HG03378 (cell line): ENCODE measurements at regions not wholly inside any gene's neighbourhood (a gene's known extent, or its start where the extent isn't known, plus 50 kb on each side); places are given as distances from the start of the nearest gene placed in this dataset.

Experiments
- ATAC-seq: cut with Tn5 transposase; IDR thresholded peaks from one replicate; pipeline ENCODE4 v1.9.1; 2021; ENCODE audit warnings: mild to moderate bottlenecking, moderate library complexity; ENCODE audit not compliant: unreplicated experiment

DNA sequence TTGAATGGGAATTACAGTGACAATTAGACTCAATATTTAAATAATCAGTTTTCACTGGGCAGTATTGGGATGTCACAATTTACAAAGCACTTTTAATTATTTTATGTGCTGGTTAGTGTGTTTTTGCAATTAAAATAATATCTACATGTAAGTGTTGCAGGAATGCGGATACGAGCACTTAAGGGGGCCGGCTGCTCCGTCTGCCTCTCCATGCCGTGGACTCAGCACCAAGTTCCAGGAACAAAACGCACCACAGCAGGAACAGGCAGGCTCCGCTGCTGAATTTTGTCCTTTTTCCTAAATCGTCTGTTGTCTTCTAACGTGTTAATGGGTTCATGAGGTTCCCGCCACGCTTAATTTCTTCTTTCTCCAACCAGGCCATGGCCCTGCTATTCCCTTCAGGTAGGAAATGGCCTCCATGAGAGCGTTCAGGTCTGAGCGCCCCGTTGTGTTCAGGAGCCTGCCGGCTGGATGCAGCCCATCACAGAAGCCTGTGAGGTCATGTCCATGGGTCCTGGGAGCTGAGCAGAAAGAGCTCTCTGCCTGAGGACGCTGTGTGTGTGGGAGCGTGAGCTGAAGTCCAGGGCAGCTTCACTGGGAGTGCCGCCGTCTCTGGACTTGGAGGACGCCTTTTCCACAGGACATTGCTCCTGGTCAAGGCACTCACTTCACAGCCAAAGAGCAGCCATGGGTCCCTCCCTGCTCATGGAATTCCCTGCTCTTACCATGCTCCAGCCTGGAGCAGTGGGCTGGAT is 730.3 kb downstream of the BRD1 start:
- ATAC-seq = no peak

- ATAC-seq = no peak
Measured at GRCh38 chr22:49096476-49096875, 731.2 kb downstream of the BRD1 start.

DNA sequence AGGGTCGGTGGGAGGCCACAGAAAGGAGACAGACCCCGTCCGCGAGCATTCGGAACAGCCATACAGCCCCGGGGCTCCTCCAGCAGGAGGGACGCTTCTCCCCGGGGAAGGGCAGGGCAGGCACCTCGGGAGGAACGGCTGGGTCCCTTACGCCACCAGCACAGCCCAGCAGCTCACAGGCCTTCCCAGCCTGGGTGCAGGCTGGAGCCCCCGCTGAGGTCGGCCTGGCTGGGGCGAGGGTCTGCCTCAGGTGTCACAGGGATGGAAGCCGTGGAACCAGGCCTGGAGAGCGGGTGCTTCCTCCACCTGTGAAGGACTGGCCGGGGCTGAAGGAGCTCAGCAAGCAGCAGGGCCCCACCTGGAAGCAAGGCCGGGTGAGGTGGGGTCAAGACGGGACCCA is 732.3 kb downstream of the BRD1 start:
- ATAC-seq = no peak

DNA sequence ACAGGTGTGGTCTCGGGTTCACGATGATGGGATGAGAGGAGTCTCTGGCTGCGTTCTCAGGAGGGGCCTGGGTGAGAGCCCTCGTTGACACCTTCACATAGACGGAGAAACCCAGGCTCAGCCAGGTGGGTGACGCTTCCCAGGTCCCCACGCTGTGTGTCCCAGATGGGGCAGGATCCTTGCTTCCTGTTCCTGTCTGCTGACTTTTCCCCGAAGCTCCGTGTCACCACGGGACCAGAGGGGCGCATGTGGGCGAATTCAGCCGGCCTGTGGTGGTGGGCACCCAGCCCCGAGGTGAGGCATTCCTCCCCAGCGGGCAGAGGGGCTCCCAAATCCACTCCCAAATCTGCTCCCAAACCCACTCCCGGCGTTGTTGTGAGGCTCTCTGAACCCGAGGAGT is 732.8 kb downstream of the BRD1 start:
- ATAC-seq = no peak

DNA sequence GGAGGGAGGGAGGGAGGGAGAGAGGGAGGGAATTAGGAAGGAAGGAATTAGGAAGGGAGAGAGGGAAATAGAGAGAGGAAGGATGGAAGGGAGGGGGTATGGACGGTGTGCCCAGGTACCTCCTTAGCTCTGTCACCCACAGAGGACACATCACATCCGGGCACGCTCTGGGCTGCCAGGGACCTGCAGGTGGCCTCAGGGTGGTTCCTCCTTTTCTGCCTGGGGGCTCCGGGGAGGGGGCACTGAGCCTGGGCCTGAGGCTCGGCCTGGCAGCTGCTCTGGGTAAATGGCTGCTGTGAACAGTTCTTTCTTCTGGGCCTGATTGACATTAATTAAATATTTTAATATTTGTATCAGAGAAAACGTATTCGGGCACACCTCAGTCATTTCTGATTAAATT is 733.5 kb downstream of the BRD1 start:
- ATAC-seq = no peak

DNA sequence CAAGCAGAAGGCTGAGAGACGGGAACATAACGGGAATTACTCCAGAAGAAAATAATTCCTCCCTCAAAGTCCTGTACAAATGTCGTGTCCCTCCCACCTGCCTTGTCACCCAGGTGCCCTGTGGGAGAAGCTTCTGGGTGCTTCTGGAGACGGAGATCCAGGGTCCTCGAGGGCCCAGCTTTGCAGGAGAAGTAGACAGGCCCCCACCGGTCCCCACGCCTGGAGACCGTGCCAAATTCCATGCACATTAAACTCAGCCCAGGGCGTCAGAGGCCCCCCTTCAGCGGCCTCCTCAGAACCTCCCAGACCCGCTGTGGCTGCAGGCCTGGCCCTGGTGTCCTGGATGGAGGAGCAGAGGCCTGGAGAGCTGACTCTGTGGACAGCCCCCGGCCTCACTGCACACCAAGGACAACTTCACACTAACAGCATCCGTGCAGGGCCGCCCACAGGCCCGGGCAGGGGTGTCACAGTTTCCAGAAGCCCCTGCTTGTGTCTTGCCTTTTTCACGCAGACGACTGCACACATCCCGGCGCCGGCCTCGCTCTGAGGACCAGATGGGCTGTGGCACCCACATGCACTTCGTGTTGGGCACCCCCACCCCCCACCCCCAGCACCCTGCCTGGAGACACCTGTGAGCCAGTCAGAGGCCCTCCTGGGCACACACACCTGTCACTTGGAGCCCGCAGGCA is 734.3 kb downstream of the BRD1 start:
- ATAC-seq = no peak

DNA sequence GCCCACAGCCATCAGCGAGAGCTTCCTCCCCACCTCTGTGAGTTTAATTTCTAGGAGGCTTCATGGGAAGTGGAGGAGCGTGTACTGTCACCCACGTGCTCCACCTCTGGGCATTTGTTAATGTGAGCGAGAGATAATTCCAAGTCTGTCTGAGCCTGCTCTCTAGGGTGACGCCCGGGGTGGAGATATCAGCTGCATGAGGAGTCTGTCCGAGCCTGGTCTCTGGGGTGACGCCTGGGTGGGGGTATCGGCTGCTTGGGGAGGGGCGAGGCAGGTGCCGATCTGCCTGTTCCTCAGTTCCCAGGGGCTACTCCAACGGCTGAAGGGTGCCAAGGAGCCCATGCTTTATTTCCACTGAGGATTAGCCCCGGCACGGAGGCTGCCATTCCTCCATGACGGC is 735.0 kb downstream of the BRD1 start:
- no peak for ATAC-seq

DNA sequence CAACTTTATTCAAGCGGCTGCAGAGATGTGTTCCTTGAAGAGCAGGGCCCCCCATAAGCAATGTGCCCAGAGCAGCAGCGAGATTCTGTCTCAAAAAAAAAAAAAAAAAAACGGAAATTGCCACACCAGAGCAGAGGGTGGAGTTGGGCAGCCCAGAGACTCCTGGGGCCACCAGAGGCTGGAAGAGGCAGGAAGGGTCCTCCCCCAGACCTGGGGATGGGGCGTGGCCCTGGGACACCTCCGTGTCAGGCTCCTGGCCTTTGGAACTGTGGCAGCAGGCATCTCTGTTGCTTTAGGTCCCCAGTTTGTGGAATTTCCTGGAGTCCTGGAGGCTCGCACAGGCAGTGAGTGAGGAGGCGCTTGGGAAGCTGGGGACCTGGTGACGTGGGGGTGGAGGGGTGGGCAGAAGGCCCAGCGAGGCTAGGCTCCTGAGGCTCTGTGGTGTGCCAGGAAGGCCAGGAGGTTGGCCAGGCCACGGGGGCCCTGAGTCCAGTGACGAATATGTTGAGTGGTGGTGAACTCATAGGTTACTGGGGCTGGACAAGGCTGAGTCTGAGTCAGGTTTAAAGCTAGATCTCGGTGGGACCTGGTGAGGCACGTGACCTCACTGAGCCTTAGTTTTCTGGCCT is 735.6 kb downstream of the BRD1 start:
- no peak for ATAC-seq

DNA sequence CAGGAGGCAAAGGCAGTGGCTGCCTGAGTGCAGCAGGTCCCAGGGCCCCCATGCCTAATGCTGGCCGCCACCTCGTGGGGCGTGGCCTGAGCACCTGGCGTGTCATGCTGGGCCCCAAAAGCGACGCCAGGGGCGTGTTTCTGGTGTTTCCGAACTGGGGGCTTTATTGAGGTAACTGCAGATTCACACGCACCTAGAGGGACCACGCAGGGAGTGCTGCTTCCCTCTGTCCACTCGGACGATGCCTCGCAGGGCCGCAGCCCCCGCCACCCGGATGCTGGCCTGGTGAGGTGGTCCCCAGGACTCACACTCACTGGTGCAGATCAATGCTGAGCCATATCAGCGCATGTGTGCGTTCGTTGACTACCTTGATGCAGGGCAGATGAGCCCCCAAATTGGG is 736.2 kb downstream of the BRD1 start:
- ATAC-seq = no peak

DNA sequence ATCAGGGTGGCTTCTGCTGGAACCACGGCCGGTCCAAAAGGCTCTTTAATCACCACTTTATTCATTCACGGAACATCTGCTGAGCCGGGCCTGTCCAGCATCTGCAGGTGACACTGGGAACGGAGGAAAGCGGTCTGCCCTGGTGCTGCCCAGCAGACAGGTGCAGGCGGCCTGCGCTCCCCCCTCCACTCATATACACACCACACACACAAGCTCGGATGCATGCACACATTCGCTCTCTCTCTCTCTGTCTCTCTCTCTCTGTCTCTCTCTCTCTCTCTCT is 736.9 kb downstream of the BRD1 start:
- no peak for ATAC-seq

DNA sequence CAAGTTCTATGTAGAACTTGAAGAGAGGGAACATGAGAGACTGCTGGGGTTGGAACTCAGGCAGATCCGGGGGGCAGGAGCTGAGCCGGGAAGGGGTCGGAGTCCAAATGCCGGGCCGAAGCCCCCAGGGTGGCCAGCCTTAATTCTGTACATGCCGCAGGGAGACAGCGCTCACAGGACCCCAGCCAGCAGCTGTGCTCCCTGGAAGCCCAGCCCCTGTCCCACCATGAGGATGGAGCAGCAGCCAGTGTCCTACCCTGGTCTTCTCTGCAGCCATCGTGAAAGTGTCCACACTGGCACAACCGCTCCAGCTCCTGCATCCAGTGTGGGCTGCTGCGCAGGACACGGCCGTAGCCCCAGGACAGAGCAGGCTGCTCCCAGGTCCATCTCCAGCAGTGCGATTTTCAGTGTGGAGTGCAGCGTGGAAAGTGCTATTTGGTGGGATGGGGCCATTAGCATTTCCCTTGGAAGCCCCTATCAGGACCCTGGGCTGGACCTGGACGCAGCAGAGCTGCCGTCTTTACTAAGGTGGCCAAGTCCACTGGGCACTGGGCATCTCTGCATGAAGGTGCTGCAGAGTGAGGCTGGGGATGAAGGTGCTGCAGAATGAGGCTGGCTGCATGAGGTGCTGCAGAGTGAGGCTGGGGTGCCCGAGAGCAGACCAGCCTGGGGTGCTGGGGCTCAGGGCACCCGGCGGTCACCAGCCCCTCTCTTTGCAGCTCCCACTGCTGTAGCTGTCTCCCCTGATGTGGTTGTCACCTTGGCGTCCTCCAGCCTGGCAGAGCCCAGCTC is 737.4 kb downstream of the BRD1 start:
- ATAC-seq = no peak

GRCh38 chr22:49088801-49089791 is 738.6 kb downstream of the BRD1 start:
- ATAC-seq = no peak

DNA sequence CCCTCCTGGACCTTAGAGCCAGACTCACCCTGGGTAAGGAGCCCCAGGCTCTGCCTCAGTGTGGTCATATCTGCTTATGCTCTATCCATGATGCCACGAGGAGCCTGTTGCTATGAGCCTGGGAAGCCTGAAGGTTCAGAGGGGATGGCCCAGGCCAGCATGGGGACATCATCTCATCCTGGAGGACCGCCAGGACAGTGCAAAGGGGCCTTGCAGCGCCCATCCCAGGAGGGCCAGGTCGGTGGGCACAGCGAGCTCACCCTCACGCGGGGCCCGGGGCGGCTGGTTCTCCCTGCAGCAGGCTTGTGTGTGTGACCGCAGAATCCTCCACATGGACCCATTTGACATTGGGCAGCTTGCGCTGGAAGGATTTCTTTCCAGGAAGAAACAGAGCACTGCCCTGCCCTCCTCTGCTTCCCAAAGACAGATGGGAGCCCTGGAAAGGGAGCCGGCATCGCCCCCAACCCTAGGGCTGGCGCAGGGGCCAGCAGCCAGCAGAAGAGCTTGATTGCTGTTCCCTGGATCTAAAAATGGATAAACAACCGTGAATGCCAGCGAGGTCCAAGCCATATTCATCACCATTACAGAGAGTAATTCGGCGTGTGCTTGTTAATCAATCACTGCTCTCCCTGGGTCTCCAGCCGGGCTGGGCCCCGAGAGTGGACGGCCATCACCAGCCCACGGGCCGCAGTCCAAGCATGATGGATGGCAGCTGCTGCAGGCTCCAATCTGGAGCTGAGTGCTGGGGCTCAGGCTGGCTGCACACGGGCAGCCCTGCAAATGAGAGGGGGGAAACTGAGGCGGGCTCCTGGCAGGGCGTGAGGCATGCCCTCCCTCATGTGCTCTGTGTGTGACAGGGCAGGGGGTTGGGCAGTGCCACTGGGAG is 739.7 kb downstream of the BRD1 start:
- ATAC-seq = no peak

- ATAC-seq = no peak
Measured at GRCh38 chr22:49087198-49087597, 740.5 kb downstream of the BRD1 start.

- no peak for ATAC-seq
Measured at GRCh38 chr22:49086606-49087157, 741.0 kb downstream of the BRD1 start.

DNA sequence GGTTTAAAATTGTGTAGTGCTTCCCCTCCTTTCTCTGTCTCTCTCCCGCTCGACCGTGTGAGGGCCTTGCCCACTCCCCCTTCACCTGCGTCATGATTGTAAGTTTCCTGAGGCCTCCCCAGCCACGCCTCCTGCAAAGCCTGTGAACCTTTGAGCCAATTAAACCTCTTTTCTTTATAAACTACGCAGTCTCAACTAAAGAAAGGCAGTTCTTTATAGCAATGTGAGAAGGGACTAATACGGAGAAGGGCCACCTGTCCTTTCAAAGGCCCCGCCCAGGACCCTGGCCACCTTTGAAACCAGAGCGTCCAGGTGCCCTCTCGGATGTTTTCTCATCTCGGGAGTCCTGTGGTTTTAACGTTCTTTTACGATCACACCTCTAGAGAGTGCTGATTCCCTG is 741.5 kb downstream of the BRD1 start:
- no peak for ATAC-seq

GRCh38 chr22:49084206-49084605 is 743.5 kb downstream of the BRD1 start:
- no peak for ATAC-seq

DNA sequence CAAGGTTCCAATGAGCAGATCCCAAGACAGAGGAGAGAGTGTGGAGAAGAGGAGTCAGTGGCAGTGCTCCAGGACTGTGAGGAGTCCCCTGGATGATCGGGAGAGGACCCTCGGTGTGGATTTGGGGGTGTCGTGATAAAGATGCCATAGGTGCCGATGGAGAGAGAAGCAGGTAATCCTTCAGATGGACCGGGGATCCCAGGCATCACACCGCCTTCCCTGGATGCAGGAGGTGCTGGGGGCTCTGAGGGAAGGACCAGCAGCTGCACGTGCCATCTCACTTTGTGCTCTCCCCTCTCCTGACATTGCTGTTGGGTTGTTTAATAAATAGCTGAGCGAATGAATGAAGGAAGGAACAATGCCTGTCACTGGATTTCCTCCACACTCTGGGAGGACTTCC is 744.1 kb downstream of the BRD1 start:
- ATAC-seq = no peak

- no peak for ATAC-seq
Measured at GRCh38 chr22:49082451-49082850, 745.2 kb downstream of the BRD1 start.
